Left kidney (tissue), 1 donor: ENCODE measurements at regions not wholly inside any gene's neighbourhood (a gene's known extent, or its start where the extent isn't known, plus 50 kb on each side); places are given as distances from the start of the nearest gene placed in this dataset.

ENCODE experiments used
- DNase-seq: peaks from one replicate; pipeline ENCODE4 v3.0.0-alpha.2; 2013

GRCh38 chr14:55734731-55735130, 154.7 kb downstream of the KTN1 start:
- DNase-seq = no peak

GRCh38 chr14:55739967-55740648, 160.1 kb downstream of the KTN1 start:
- no peak for DNase-seq

- DNase-seq = no peak
Measured at GRCh38 chr14:55740649-55740989, 160.6 kb downstream of the KTN1 start.

- no peak for DNase-seq
Measured at GRCh38 chr14:55741240-55741639, 161.2 kb downstream of the KTN1 start.

GRCh38 chr14:55743551-55743950, 163.5 kb downstream of the KTN1 start:
- no peak for DNase-seq

GRCh38 chr14:55744321-55744720, 164.3 kb downstream of the KTN1 start:
- no peak for DNase-seq

- DNase-seq = no peak
Measured at GRCh38 chr14:55745906-55746305, 165.9 kb downstream of the KTN1 start.

- DNase-seq = no peak
Measured at GRCh38 chr14:55746558-55746957, 166.6 kb downstream of the KTN1 start.

GRCh38 chr14:55747186-55747585, 167.2 kb downstream of the KTN1 start:
- no peak for DNase-seq

- DNase-seq = no peak
Measured at GRCh38 chr14:55749201-55749812, 169.3 kb downstream of the KTN1 start.

GRCh38 chr14:55749946-55750345, 169.9 kb downstream of the KTN1 start:
- no peak for DNase-seq

- DNase-seq = no peak
Measured at GRCh38 chr14:55752580-55753390, 172.8 kb downstream of the KTN1 start.

- no peak for DNase-seq
Measured at GRCh38 chr14:55754471-55754870, 174.5 kb downstream of the KTN1 start.

GRCh38 chr14:55754871-55755270, 174.9 kb downstream of the KTN1 start:
- DNase-seq = no peak

- no peak for DNase-seq
Measured at GRCh38 chr14:55756078-55756477, 176.1 kb downstream of the KTN1 start.

GRCh38 chr14:55756557-55756956, 176.6 kb downstream of the KTN1 start:
- DNase-seq = no peak

GRCh38 chr14:55758796-55759195, 178.8 kb downstream of the KTN1 start:
- no peak for DNase-seq

GRCh38 chr14:55760789-55761566, 181.0 kb downstream of the KTN1 start:
- DNase-seq = no peak

GRCh38 chr14:55761651-55762050, 181.6 kb downstream of the KTN1 start:
- DNase-seq = no peak

GRCh38 chr14:55762595-55763232, 182.7 kb downstream of the KTN1 start:
- no peak for DNase-seq

GRCh38 chr14:55764784-55765183, 184.8 kb downstream of the KTN1 start:
- DNase-seq = no peak

- DNase-seq = no peak
Measured at GRCh38 chr14:55766071-55766470, 186.1 kb downstream of the KTN1 start.
